ENCODE measurements at regions not wholly inside any gene's neighbourhood (a gene's known extent, or its start where the extent isn't known, plus 50 kb on each side); places are given as distances from the start of the nearest gene placed in this dataset.
"Not testable (repeated sequence)": the region's sequence is repeated elsewhere in the genome, so short reads cannot be mapped to it uniquely, and the experiment has no call there.

DNA sequence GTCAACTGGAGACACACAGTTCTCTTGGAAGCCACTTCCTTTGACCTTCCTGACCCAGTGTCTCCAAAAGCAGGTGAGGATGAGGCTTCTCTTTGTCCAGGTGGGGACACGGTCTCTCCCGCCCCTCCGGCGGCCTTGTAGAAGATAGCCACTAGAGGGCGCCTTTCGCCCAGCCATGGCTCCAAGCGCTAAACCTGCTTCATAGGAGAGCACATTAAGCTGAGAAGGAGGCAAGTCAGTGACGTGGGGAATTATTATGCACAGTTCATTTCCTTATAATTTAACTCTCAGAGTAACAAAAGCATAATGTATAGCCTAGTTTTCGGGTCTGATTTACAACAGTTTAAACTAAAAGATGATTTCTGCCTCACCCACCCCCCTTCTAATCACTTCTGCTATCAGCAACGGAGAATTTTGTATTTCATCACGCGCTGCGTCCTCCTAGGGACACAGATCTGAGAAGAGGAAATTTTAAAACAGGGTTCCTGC is 208.7 kb downstream of the ICOS start:
- 4 to 18% methylated on average over 13 of the region's 13 CpGs for WGBS, 2 donors
- peak overlapping the region in 1 of 4 donors; percentile 2 for H3K27ac ChIP-seq
- no peaks in the 10 kb centered on the region for H3K36me3 ChIP-seq
- intact Hi-C loops (cut with DNase I): no loop called here
- peak overlapping the region in 3 of 4 donors; percentile 31 to 60 (median 38) for H3K4me3 ChIP-seq
- H3K27me3 ChIP-seq: no peaks in the 10 kb centered on the region
- DNase-seq: no peak
- no peaks in the 10 kb centered on the region for H3K9me3 ChIP-seq
- TF ChIP-seq POLR2A (IDR thresholded peaks at IDR 0.05): no peak
- TF ChIP-seq, protein P1, sequence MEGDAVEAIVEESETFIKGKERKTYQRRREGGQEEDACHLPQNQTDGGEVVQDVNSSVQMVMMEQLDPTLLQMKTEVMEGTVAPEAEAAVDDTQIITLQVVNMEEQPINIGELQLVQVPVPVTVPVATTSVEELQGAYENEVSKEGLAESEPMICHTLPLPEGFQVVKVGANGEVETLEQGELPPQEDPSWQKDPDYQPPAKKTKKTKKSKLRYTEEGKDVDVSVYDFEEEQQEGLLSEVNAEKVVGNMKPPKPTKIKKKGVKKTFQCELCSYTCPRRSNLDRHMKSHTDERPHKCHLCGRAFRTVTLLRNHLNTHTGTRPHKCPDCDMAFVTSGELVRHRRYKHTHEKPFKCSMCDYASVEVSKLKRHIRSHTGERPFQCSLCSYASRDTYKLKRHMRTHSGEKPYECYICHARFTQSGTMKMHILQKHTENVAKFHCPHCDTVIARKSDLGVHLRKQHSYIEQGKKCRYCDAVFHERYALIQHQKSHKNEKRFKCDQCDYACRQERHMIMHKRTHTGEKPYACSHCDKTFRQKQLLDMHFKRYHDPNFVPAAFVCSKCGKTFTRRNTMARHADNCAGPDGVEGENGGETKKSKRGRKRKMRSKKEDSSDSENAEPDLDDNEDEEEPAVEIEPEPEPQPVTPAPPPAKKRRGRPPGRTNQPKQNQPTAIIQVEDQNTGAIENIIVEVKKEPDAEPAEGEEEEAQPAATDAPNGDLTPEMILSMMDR (IDR thresholded peaks at IDR 0.05): peak; percentile 64 to 91 (median 84)
- peaks cover 0 to 9% (median 0%) of the 10 kb centered on the region in 3 donors for H3K4me1 ChIP-seq

DNA sequence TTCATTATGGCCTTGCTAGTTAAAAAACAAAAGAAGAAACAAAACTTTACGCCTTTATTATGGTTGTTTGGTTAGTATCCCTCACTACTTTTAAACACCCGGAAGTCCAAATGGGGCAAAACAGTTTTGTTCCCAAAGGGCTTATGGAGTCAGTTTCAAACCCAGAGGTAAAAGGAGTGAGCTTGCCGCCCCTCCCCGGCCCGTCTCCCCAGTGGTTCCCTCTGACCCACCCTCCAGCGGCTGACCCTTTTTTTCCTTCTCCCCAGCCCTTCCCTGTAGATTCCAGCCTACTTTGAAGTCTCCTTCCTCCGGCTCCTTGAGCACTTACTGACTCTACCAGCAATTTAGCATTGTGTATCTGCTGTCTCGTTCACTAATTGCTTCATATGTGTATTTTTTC is 209.2 kb downstream of the ICOS start:
- peak overlapping the region in 1 of 4 donors; percentile 2 for H3K27ac ChIP-seq
- peaks cover 0 to 9% (median 0%) of the 10 kb centered on the region in 3 donors for H3K4me1 ChIP-seq
- peak overlapping the region in 3 of 4 donors; percentile 31 to 60 (median 38) for H3K4me3 ChIP-seq
- no peaks in the 10 kb centered on the region for H3K9me3 ChIP-seq
- no peaks in the 10 kb centered on the region for H3K27me3 ChIP-seq
- intact Hi-C loops (cut with DNase I): no loop called here
- DNase-seq: no peak
- 29 to 33% methylated on average over 8 of the region's 8 CpGs for WGBS, 2 donors
- H3K36me3 ChIP-seq: no peaks in the 10 kb centered on the region
- no peak for TF ChIP-seq POLR2A (IDR thresholded peaks at IDR 0.05)
- TF ChIP-seq, protein P1 (IDR thresholded peaks at IDR 0.05): no peak

DNA sequence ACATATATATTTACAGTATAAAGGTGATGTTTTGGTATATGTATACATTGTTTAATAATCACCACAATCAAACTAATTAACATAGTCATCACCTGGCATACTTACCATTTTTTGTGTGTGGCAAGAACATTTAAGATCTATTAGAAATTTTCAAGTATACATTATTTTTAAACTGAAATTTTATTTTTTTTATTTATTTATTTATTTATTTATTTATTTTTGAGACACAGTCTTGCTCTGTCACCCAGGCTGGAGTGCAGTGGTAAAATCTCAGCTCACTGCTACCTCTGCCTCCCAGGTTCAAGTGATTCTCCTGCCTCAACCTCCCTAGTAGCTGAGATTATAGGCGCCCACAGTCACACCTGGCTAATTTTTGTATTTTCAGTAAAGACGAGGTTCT is 210.5 kb downstream of the ICOS start:
- H3K27ac ChIP-seq; H3K4me1 ChIP-seq; H3K9me3 ChIP-seq; H3K27me3 ChIP-seq; H3K4me3 ChIP-seq; DNase-seq; intact Hi-C loops (cut with DNase I); H3K36me3 ChIP-seq: not testable (repeated sequence)
- 78 to 94% methylated on average over 2 of the region's 2 CpGs for WGBS, 2 donors

DNA sequence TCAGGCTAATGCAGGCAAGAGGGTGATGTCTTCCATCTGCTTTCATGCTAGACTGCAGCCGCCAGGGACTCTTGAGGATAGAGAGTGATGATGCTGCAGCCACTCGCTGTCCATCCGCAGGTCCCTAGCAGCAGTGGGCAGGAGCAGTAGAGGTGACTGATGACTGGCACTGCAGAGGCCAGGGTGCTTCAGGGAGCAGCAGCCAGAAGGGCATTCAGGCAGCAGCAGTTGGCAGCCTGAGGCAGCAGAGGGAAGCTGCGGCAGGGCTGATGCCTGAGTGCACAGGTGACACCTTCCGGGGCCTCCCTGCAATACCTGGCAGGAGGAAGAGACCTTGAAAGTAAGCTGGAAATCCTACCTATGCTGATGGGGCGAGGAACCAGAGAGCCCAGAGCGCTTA is 214.2 kb downstream of the ICOS start:
- 88 to 89% methylated on average over 6 to 7 of the region's 7 CpGs for WGBS, 2 donors
- Histone ChIP-seq H3K9me3 (no peaks in the 10 kb centered on the region), H3K4me3 (no peak overlapping the region), H3K27ac (no peak overlapping the region), H3K36me3 (no peaks in the 10 kb centered on the region), H3K27me3 (no peaks in the 10 kb centered on the region), H3K4me1 (peaks cover 0 to 3% (median 0%) of the 10 kb centered on the region in 3 donors)
- DNase-seq: no peak
- no peak for TF ChIP-seq POLR2A (IDR thresholded peaks at IDR 0.05)
- TF ChIP-seq, protein P1 (IDR thresholded peaks at IDR 0.05): no peak
- intact Hi-C loops (cut with DNase I): no loop called here

DNA sequence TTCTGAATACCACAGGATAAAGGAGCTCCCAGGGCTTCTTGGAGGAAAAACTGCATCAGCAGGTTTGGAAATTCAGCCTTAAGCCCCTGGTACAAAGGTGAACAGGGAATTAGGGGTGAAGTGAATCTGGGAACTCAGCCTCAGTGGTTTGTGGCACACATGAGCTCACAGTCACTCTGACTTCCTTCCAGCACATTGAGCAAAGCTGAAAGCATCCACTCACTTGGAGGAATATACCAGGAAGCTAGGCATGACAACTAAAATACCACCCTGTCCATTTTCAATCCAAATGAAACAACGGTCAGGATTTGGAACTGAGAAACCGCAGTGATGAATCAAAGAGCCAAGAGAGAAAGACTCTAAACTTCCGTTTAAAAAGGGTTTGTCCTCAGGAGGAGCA is 216.1 kb downstream of the ICOS start:
- Histone ChIP-seq H3K36me3 (no peaks in the 10 kb centered on the region), H3K27me3 (no peaks in the 10 kb centered on the region), H3K9me3 (no peaks in the 10 kb centered on the region), H3K4me3 (no peak overlapping the region), H3K4me1 (no peaks in the 10 kb centered on the region), H3K27ac (no peak overlapping the region)
- WGBS, 2 donors: 22 to 44% methylated on average over 3 of the region's 3 CpGs
- intact Hi-C loops (cut with DNase I): no loop called here
- TF ChIP-seq POLR2A (IDR thresholded peaks at IDR 0.05): no peak
- DNase-seq: no peak

DNA sequence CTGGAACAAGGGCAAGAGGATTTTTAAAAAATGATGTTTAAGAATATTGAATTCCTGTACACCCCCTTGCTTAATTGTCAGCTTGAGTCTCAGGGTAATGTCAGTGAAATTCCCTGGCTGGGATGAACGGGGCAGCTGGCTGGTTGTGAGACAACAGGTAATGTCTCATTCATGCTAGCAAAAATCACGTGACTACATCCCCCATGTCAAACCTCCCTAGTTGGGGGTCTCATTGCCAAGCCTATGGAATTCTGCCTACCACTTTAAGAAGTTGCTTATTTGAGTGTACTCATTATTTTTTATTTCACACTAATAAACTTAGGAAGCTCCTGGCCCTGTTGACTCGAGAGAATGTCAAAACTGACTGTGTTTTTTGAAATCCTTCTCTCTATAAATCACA is 218.3 kb downstream of the ICOS start:
- TF ChIP-seq, protein P1 (IDR thresholded peaks at IDR 0.05): no peak
- TF ChIP-seq POLR2A (IDR thresholded peaks at IDR 0.05): no peak
- intact Hi-C loops (cut with DNase I): no loop called here
- Histone ChIP-seq H3K9me3 (no peaks in the 10 kb centered on the region), H3K27ac (no peak overlapping the region), H3K27me3 (no peaks in the 10 kb centered on the region), H3K4me1 (no peaks in the 10 kb centered on the region), H3K4me3 (no peak overlapping the region), H3K36me3 (no peaks in the 10 kb centered on the region)
- DNase-seq: no peak
- WGBS, 2 donors: 56 to 69% methylated on average over 3 of the region's 3 CpGs
